GM20000 (cell line): ENCODE measurements at regions not wholly inside any gene's neighbourhood (a gene's known extent, or its start where the extent isn't known, plus 50 kb on each side); places are given as distances from the start of the nearest gene placed in this dataset.
"Not testable (repeated sequence)": the region's sequence is repeated elsewhere in the genome, so short reads cannot be mapped to it uniquely, and the experiment has no call there.

Source experiments
- DNase-seq: peaks from one replicate; pipeline ENCODE4 v3.0.0; 2012; ENCODE audit warnings: low spot score
- CTCF ChIP-seq: IDR thresholded peaks from 2 replicates; pipeline ENCODE4 v1.5.1; 2012; ENCODE audit warnings: mild to moderate bottlenecking, control low read depth; ENCODE audit errors: extremely low read depth, missing control alignments

- TF ChIP-seq CTCF: no peak
Measured at GRCh38 chr15:95142531-95142930, 911.2 kb downstream of the MCTP2 start.

GRCh38 chr15:95146481-95146880 lies 915.1 kb downstream of the MCTP2 start:
- no peak for DNase-seq
- TF ChIP-seq CTCF: no peak

More at GRCh38 chr15:95142531-95142930, 911.2 kb downstream of the MCTP2 start:
- no peak for DNase-seq

- no peak for TF ChIP-seq CTCF
- DNase-seq: no peak
Measured at GRCh38 chr15:95148183-95148582, 916.8 kb downstream of the MCTP2 start.

GRCh38 chr15:95149036-95149435 lies 917.7 kb downstream of the MCTP2 start:
- no peak for DNase-seq

GRCh38 chr15:95149771-95150170 lies 918.4 kb downstream of the MCTP2 start:
- DNase-seq: no peak
- TF ChIP-seq CTCF: no peak

More at GRCh38 chr15:95149036-95149435, 917.7 kb downstream of the MCTP2 start:
- TF ChIP-seq CTCF: no peak

- no peak for TF ChIP-seq CTCF
- DNase-seq: no peak
Measured at GRCh38 chr15:95150466-95150865, 919.1 kb downstream of the MCTP2 start.

GRCh38 chr15:95152741-95153140 lies 921.4 kb downstream of the MCTP2 start:
- no peak for TF ChIP-seq CTCF
- no peak for DNase-seq

GRCh38 chr15:95153201-95153600 lies 921.8 kb downstream of the MCTP2 start:
- not testable (repeated sequence) for DNase-seq
